ENCODE measurements at regions not wholly inside any gene's neighbourhood (a gene's known extent, or its start where the extent isn't known, plus 50 kb on each side); places are given as distances from the start of the nearest gene placed in this dataset.

DNA sequence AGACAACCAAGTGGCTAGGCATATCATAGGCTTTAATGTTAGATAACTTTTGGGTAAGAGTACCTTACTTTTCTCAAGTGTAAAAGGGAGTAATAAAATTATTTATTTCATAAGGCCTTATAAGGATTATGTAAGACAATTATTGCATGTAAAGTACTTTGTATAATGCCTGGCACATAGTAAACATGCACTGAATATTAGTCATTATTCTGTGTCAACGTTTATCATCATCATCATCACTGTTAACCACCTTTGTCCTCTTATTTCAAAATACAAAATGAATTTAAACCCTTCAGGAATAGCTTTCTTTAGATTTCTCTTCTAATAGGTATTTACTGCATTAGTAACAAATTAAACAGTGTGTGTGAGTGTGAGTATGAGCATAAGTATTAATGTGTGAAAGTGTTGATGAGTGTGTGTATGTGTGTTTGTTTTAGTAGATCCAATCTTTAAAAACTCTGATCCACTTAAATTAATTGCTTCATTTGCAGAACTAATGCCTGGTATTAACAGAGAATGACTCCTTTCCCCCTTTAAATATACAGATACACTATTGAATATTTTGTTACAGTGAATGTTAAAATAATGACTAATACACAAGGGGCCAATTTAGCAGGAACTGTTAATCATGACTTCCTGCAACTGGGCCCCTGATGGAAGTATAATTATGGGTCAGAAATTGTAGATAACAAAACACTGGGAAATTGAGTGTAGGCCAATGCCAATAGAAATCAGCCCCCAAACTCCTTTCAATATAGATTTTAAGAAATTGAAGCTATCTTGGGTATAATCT, 213.3 kb upstream of the FZD8 start:
- no peaks in the 10 kb centered on the region for H3K9me3 ChIP-seq
- intact Hi-C loops (cut with DNase I, micrococcal nuclease): no loop called here
- TF ChIP-seq, protein P1, sequence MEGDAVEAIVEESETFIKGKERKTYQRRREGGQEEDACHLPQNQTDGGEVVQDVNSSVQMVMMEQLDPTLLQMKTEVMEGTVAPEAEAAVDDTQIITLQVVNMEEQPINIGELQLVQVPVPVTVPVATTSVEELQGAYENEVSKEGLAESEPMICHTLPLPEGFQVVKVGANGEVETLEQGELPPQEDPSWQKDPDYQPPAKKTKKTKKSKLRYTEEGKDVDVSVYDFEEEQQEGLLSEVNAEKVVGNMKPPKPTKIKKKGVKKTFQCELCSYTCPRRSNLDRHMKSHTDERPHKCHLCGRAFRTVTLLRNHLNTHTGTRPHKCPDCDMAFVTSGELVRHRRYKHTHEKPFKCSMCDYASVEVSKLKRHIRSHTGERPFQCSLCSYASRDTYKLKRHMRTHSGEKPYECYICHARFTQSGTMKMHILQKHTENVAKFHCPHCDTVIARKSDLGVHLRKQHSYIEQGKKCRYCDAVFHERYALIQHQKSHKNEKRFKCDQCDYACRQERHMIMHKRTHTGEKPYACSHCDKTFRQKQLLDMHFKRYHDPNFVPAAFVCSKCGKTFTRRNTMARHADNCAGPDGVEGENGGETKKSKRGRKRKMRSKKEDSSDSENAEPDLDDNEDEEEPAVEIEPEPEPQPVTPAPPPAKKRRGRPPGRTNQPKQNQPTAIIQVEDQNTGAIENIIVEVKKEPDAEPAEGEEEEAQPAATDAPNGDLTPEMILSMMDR (IDR thresholded peaks at IDR 0.05): no peak
- ATAC-seq (no peak), DNase-seq (no peak)
- H3K4me3 ChIP-seq: no peak overlapping the region
- H3K36me3 ChIP-seq (ENCODE audit: low read depth): no peaks in the 10 kb centered on the region
- no peaks in the 10 kb centered on the region for H3K4me1 ChIP-seq (ENCODE audit: low read depth)

DNA sequence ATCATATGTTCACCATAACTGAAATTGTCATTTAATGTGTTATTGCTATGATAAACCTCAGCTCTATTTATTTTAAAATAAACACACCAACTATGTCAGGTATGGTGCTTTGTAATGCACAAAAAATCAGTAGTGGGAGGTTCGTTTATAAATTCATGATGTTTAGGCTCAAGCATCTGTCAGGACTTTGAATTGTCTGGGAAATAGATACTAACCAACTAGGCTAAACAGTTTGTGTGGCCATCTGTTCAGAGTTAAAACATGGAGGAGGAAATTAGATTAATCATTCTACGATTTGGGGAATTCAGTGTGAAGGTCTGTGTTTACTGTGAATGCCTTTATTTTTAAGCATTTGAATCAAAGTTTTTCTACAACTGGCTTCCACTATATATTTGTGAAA, 212.6 kb upstream of the FZD8 start:
- Histone ChIP-seq H3K4me1 (ENCODE audit: low read depth) (no peaks in the 10 kb centered on the region), H3K9me3 (no peaks in the 10 kb centered on the region), H3K36me3 (ENCODE audit: low read depth) (no peaks in the 10 kb centered on the region), H3K4me3 (no peak overlapping the region)
- intact Hi-C loops (cut with DNase I, micrococcal nuclease): no loop called here
- TF ChIP-seq, protein P1 (IDR thresholded peaks at IDR 0.05): no peak
- ATAC-seq (no peak), DNase-seq (no peak)

DNA sequence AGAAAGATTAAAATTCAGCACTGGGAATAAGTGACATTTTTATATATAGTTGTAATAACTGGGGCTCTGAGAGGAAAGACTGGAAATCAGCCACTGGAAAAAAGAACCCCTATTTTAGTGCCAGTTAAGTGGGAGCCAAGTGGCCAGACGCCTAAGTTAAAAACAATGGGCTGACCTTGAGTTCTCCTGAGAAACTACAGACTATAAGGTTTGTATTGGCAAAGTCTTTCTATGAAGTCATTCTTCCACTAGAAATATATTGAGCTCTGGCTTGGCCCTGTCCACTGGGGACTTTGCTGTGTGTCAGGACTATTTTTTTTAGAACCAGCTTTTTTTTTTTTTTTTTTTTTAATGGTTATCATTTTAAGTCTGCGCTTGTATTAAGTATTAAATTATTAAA, 210.6 kb upstream of the FZD8 start:
- TF ChIP-seq, protein P1 (IDR thresholded peaks at IDR 0.05): no peak
- Histone ChIP-seq H3K9me3 (no peaks in the 10 kb centered on the region), H3K4me3 (no peak overlapping the region), H3K36me3 (ENCODE audit: low read depth) (no peaks in the 10 kb centered on the region), H3K4me1 (ENCODE audit: low read depth) (no peaks in the 10 kb centered on the region)
- DNase-seq (no peak), ATAC-seq (no peak)
- intact Hi-C loops (cut with DNase I, micrococcal nuclease): no loop called here

DNA sequence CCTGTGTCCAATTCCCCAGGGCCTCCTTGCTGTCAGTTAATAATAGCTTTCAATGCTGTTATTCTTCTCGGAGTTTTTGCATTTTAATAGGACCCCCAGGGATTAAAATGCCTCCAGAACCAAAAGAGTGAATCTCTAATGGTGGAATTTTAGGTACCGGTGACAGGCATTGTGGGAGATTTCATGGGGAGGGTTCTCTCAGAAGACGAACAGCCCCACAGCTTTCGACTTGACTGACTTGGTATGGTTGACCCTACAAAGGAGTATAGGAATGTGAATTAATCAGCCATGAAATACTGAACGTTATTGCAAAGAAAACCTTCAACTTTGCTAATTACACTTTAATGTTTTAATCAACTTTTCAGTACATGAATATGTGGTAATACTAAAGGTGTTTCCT, 206.3 kb upstream of the FZD8 start:
- H3K4me1 ChIP-seq (ENCODE audit: low read depth): no peaks in the 10 kb centered on the region
- intact Hi-C loops (cut with DNase I, micrococcal nuclease): no loop called here
- no peaks in the 10 kb centered on the region for H3K36me3 ChIP-seq (ENCODE audit: low read depth)
- no peak overlapping the region for H3K4me3 ChIP-seq
- H3K9me3 ChIP-seq: no peaks in the 10 kb centered on the region
- DNase-seq: no peak
- TF ChIP-seq, protein P1 (IDR thresholded peaks at IDR 0.05): no peak
- ATAC-seq: no peak

DNA sequence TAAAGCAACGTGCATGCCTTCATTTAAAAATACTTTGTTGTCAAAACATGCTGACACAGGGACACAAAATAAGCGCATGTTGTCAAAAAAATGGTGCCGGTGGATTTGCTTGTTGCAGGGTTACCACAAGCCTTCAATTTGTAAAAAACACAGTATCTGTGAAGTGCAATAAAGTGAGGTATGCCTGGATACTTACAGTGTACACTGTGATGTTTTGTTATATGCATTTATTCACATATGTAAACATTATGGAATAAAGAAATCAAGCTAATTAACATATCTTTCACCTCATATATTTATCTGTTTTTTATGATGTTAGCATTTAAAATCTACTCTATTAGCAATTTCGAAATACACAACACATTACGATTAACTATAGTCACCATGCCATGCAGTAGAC, 202.6 kb upstream of the FZD8 start:
- no peak for ATAC-seq
- DNase-seq: no peak
- intact Hi-C loops (cut with DNase I, micrococcal nuclease): no loop called here

More for the DNA sequence above, 202.6 kb upstream of the FZD8 start:
- Histone ChIP-seq H3K9me3 (peaks cover 7% of the 10 kb centered on the region), H3K4me3 (no peak overlapping the region), H3K36me3 (ENCODE audit: low read depth) (no peaks in the 10 kb centered on the region), H3K4me1 (ENCODE audit: low read depth) (no peaks in the 10 kb centered on the region)
- TF ChIP-seq, protein P1 (IDR thresholded peaks at IDR 0.05): no peak
